ENCODE measurements at regions not wholly inside any gene's neighbourhood (a gene's known extent, or its start where the extent isn't known, plus 50 kb on each side); places are given as distances from the start of the nearest gene placed in this dataset.

DNA sequence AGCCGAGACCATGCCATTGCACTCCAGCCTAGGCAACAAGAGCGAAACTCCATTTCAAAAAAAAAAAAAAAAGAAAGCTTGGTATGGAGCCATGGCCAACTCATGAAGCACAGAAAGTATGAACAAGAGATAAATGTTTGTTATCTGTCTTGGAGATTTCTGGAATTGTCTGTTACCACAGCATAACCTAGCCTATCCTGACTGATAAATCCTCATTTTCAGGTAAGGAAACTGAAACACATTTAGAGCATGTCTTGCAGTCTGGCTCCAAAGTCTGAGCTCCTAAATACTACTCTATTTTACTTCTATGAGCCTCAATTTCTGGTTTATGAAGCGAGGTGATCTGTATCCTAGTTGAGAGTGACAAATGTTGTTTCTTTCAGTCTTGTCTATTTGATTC lies 68.3 kb upstream of the SLC44A1 start:
- TF ChIP-seq, protein P1, sequence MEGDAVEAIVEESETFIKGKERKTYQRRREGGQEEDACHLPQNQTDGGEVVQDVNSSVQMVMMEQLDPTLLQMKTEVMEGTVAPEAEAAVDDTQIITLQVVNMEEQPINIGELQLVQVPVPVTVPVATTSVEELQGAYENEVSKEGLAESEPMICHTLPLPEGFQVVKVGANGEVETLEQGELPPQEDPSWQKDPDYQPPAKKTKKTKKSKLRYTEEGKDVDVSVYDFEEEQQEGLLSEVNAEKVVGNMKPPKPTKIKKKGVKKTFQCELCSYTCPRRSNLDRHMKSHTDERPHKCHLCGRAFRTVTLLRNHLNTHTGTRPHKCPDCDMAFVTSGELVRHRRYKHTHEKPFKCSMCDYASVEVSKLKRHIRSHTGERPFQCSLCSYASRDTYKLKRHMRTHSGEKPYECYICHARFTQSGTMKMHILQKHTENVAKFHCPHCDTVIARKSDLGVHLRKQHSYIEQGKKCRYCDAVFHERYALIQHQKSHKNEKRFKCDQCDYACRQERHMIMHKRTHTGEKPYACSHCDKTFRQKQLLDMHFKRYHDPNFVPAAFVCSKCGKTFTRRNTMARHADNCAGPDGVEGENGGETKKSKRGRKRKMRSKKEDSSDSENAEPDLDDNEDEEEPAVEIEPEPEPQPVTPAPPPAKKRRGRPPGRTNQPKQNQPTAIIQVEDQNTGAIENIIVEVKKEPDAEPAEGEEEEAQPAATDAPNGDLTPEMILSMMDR (IDR thresholded peaks at IDR 0.05): no peak
- no peak for TF ChIP-seq POLR2A (IDR thresholded peaks at IDR 0.05)
